ENCODE measurements at regions not wholly inside any gene's neighbourhood (a gene's known extent, or its start where the extent isn't known, plus 50 kb on each side); places are given as distances from the start of the nearest gene placed in this dataset.

DNA sequence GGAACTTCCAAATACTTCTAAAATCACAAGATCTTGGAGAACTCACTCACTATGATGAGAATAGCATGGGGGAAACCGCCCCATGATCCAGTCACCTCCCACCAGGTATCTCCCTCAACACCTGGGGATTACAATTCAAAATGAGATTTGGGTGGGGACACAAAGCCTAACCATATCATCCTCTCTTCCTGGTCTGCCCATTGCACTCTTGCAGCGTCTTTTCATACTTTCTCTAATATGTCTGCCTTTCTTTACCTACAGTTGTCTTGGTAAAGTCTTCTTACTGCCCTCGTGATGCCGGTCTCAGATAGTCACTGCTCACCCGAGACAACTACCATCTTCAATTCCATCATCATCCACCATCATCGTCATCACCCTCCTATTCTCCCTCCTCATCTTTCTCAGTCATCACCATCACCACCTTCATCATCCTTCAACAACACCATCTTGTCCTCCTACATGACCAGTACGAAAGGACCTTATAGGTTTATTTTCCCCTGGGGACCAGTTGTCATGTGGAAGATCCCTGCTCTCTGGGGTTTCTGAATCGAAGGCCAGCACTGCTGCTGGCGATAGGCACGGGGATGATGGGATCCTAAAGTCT, 58.5 kb upstream of the CASZ1 start:
- H3K4me1 ChIP-seq (ENCODE audit: insufficient read depth, low read length, poor library complexity, severe bottlenecking), result no peaks in the 10 kb centered on the region
- H3K27ac ChIP-seq (ENCODE audit: low read depth, low read length, poor library complexity, severe bottlenecking), result no peak overlapping the region
- no peaks in the 10 kb centered on the region for H3K36me3 ChIP-seq (ENCODE audit: insufficient read depth, low read length)
- ChIA-PET POLR2A (interaction anchor here (0.6 kb wide), 1 partner anchor 625 kb away, joined by 5 read pairs; no protein-coding TSS in a partner anchor), CTCF (ENCODE audit: unreplicated experiment) (no interaction called here)
- no peak overlapping the region for H3K4me3 ChIP-seq (ENCODE audit: low read depth, low read length, poor library complexity, severe bottlenecking)
- no peak overlapping the region for H2AFZ ChIP-seq (ENCODE audit: low read length)
- no peaks in the 10 kb centered on the region for H4K20me1 ChIP-seq (ENCODE audit: insufficient read depth, low read length)
- TF ChIP-seq, protein P1, sequence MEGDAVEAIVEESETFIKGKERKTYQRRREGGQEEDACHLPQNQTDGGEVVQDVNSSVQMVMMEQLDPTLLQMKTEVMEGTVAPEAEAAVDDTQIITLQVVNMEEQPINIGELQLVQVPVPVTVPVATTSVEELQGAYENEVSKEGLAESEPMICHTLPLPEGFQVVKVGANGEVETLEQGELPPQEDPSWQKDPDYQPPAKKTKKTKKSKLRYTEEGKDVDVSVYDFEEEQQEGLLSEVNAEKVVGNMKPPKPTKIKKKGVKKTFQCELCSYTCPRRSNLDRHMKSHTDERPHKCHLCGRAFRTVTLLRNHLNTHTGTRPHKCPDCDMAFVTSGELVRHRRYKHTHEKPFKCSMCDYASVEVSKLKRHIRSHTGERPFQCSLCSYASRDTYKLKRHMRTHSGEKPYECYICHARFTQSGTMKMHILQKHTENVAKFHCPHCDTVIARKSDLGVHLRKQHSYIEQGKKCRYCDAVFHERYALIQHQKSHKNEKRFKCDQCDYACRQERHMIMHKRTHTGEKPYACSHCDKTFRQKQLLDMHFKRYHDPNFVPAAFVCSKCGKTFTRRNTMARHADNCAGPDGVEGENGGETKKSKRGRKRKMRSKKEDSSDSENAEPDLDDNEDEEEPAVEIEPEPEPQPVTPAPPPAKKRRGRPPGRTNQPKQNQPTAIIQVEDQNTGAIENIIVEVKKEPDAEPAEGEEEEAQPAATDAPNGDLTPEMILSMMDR (conservative IDR thresholded peaks at IDR 0.05; ENCODE audit: low read length), result no peak
- TF ChIP-seq EZH2phosphoT487 (IDR thresholded peaks at IDR 0.05; ENCODE audit: borderline replicate concordance, low read depth, low read length), result no peak
- H3K79me2 ChIP-seq (ENCODE audit: insufficient read depth, low read depth, low read length), result no peaks in the 10 kb centered on the region
- no peaks in the 10 kb centered on the region for H3K9me2 ChIP-seq (ENCODE audit: insufficient read depth, low read length)
- no peaks in the 10 kb centered on the region for H3K9me3 ChIP-seq (ENCODE audit: low read length)
- intact Hi-C loops (cut with micrococcal nuclease; ENCODE audit: unreplicated experiment), result loop anchor here (5.0 kb wide), 1 partner anchor 123 kb away; no protein-coding TSS in a partner anchor
- no TSS peak for BruUV-seq (replicated peaks)
- DNase-seq (ENCODE audit: low spot score), result no peak
- H3K4me2 ChIP-seq (ENCODE audit: low read length), result no peak overlapping the region

DNA sequence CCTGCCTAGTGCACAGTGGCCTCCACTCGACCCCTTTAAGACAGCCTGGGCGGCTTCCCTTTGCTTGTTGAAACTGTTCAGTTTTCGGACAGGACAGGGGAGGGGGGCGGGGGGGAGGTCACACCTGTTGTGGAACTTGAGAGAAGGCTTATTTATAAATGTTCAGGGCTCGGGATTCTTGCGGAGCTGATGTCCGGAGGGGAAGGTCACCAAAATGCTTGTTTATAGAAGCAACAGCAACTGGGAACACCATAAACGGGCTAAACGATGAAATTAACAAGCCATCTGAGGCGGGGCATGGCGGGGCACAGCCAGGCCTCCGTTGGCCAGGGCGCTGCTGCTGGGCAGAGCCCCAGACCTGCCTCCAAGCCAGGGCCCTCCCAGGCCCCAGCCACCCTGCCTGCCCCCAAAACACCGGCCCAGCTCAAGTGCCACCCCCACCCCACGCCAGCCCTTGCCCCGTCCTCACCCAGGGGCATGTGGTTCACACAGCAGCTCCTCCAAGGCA, 59.8 kb upstream of the CASZ1 start:
- Histone ChIP-seq H4K20me1 (ENCODE audit: insufficient read depth, low read length) (no peaks in the 10 kb centered on the region), H3K36me3 (ENCODE audit: insufficient read depth, low read length) (no peaks in the 10 kb centered on the region), H2AFZ (ENCODE audit: low read length) (no peak overlapping the region), H3K27ac (ENCODE audit: low read depth, low read length, poor library complexity, severe bottlenecking) (no peak overlapping the region), H3K79me2 (ENCODE audit: insufficient read depth, low read depth, low read length) (no peaks in the 10 kb centered on the region), H3K9me2 (ENCODE audit: insufficient read depth, low read length) (no peaks in the 10 kb centered on the region), H3K4me2 (ENCODE audit: low read length) (no peak overlapping the region), H3K4me1 (ENCODE audit: insufficient read depth, low read length, poor library complexity, severe bottlenecking) (no peaks in the 10 kb centered on the region), H3K9me3 (ENCODE audit: low read length) (no peaks in the 10 kb centered on the region), H3K4me3 (ENCODE audit: low read depth, low read length, poor library complexity, severe bottlenecking) (no peak overlapping the region)
- DNase-seq (ENCODE audit: low spot score), result no peak
- ChIA-PET POLR2A (no interaction called here), CTCF (ENCODE audit: unreplicated experiment) (no interaction called here)
- intact Hi-C loops (cut with micrococcal nuclease; ENCODE audit: unreplicated experiment), result loop anchor here (5.0 kb wide), 1 partner anchor 124 kb away; no protein-coding TSS in a partner anchor
- TF ChIP-seq, protein P1 (conservative IDR thresholded peaks at IDR 0.05; ENCODE audit: low read length), result no peak
- TF ChIP-seq EZH2phosphoT487 (IDR thresholded peaks at IDR 0.05; ENCODE audit: borderline replicate concordance, low read depth, low read length), result no peak
- BruUV-seq (replicated peaks), result no TSS peak

DNA sequence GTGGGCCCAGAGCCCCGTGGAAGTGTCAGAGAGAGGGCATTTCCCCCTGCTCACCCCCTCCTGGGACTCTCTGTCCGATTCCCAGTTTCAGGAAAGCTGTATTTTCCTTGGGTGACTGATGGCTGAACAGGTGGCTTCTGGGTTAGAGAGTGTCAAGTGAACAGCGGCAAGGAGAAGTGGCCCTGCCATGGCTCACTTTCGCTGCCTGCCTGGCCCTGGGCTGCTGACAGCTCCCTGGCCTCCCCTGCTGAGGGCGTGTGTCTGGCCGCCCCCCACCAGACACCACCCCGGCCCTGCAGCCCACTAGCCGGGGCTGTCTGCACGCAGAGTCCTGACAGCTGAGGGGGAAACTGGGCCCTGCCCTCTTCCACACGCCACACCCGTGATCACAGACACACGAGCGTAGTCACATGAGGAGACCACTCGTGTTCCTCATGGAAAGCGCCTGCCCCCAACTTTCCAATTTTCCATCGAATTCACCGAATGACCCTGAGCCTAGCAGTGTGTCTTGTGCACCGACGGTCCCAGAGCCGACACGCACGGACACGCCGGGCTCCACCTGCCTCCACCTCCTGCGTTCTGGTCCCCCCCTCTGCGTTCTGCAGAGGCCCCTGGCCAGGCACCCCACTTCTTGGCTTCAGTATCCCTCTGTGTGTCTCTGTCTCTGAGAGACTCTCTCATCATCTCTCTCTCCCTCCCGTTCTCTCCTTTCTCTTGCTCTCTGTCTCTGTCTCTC, 60.6 kb upstream of the CASZ1 start:
- Histone ChIP-seq H3K9me3 (ENCODE audit: low read length) (no peaks in the 10 kb centered on the region), H3K79me2 (ENCODE audit: insufficient read depth, low read depth, low read length) (no peaks in the 10 kb centered on the region), H3K4me3 (ENCODE audit: low read depth, low read length, poor library complexity, severe bottlenecking) (no peak overlapping the region), H3K27ac (ENCODE audit: low read depth, low read length, poor library complexity, severe bottlenecking) (no peak overlapping the region), H3K36me3 (ENCODE audit: insufficient read depth, low read length) (no peaks in the 10 kb centered on the region), H3K9me2 (ENCODE audit: insufficient read depth, low read length) (no peaks in the 10 kb centered on the region), H2AFZ (ENCODE audit: low read length) (no peak overlapping the region), H4K20me1 (ENCODE audit: insufficient read depth, low read length) (no peaks in the 10 kb centered on the region), H3K4me2 (ENCODE audit: low read length) (no peak overlapping the region), H3K4me1 (ENCODE audit: insufficient read depth, low read length, poor library complexity, severe bottlenecking) (no peaks in the 10 kb centered on the region)
- intact Hi-C loops (cut with micrococcal nuclease; ENCODE audit: unreplicated experiment), result loop anchor here (5.0 kb wide), 1 partner anchor 125 kb away; no protein-coding TSS in a partner anchor
- ChIA-PET POLR2A (no interaction called here), CTCF (ENCODE audit: unreplicated experiment) (no interaction called here)
- no TSS peak for BruUV-seq (replicated peaks)
- no peak for TF ChIP-seq EZH2phosphoT487 (IDR thresholded peaks at IDR 0.05; ENCODE audit: borderline replicate concordance, low read depth, low read length)
- TF ChIP-seq, protein P1 (conservative IDR thresholded peaks at IDR 0.05; ENCODE audit: low read length), result no peak
- no peak for DNase-seq (ENCODE audit: low spot score)

Data from OCI-LY7 (cell line).